Neuronal stem cell (in vitro differentiated cells): ENCODE measurements at regions not wholly inside any gene's neighbourhood (a gene's known extent, or its start where the extent isn't known, plus 50 kb on each side); places are given as distances from the start of the nearest gene placed in this dataset.

Experiments used
- DNase-seq: peaks from one replicate; pipeline ENCODE4 v3.0.0-alpha.2; 2013; ENCODE audit warnings: low spot score
- H2AFZ ChIP-seq: one replicate; pipeline ENCODE4 v1.6.1; 2013; ENCODE audit warnings: mild to moderate bottlenecking, low read length, inconsistent platforms
- H2AK5ac ChIP-seq: 2 replicates; pipeline ENCODE4 v1.6.1; 2013; ENCODE audit warnings: low read depth, mild to moderate bottlenecking, inconsistent platforms, low read length, moderate library complexity, mixed read lengths
- H2BK120ac ChIP-seq: 2 replicates; pipeline ENCODE4 v1.6.1; 2013; ENCODE audit warnings: low read depth, mild to moderate bottlenecking, inconsistent platforms, low read length, moderate library complexity, mixed read lengths
- H2BK12ac ChIP-seq: one replicate; pipeline ENCODE4 v1.6.1; 2013; ENCODE audit warnings: low read length, inconsistent platforms
- H2BK15ac ChIP-seq: 2 replicates; pipeline ENCODE4 v1.6.1; 2013; ENCODE audit warnings: mild to moderate bottlenecking, low read length, inconsistent platforms, mixed read lengths
- H2BK5ac ChIP-seq: one replicate; pipeline ENCODE4 v1.6.1; 2013; ENCODE audit warnings: inconsistent platforms, mild to moderate bottlenecking, low read length, moderate library complexity
- H3K14ac ChIP-seq: one replicate; pipeline ENCODE4 v1.6.1; 2013; ENCODE audit warnings: low read length, inconsistent platforms
- H3K18ac ChIP-seq: 2 replicates; pipeline ENCODE4 v1.6.1; 2013; ENCODE audit warnings: low read length, inconsistent platforms
- H3K23ac ChIP-seq: 2 replicates; pipeline ENCODE4 v1.6.1; 2013; ENCODE audit warnings: low read depth, mild to moderate bottlenecking, mixed read lengths, low read length, inconsistent platforms; ENCODE audit not compliant: poor library complexity
- H3K27ac ChIP-seq: replicated peaks from 3 replicates; pipeline ENCODE4 v1.5.1; 2013; ENCODE audit warnings: low read length, inconsistent platforms
- H3K27me3 ChIP-seq, 3 experiments: 2 replicates each; pipeline ENCODE4 v1.6.1; 2013; ENCODE audit warnings: low read length in 3 of 3, mild to moderate bottlenecking in 2 of 3, inconsistent platforms in 1 of 3, low read depth in 1 of 3, mixed read lengths in 1 of 3, moderate library complexity in 1 of 3; ENCODE audit not compliant: control insufficient read depth in 3 of 3, insufficient read depth in 3 of 3
- H3K36me3 ChIP-seq, 2 donors: replicated peaks in 1 of 2; 2 replicates each; pipeline ENCODE4 v1.6.1; 2013; ENCODE audit warnings: low read length in 2 of 2; ENCODE audit not compliant: control insufficient read depth in 2 of 2, insufficient read depth in 2 of 2
- H3K4ac ChIP-seq: 2 replicates; pipeline ENCODE4 v1.6.1; 2013; ENCODE audit warnings: inconsistent platforms, mild to moderate bottlenecking, low read length, moderate library complexity
- H3K4me1 ChIP-seq, 2 donors: 1 replicate in 1 of 2; 2 replicates in 1 of 2; pipeline ENCODE4 v1.6.1; 2013; ENCODE audit warnings: low read length in 2 of 2, low read depth in 1 of 2; ENCODE audit not compliant: control insufficient read depth in 2 of 2, insufficient read depth in 1 of 2
- H3K4me2 ChIP-seq: one replicate; pipeline ENCODE4 v1.6.1; 2013; ENCODE audit warnings: mild to moderate bottlenecking, low read length, inconsistent platforms; ENCODE audit not compliant: insufficient read depth, poor library complexity, severe bottlenecking
- H3K4me3 ChIP-seq, 2 donors: 2 replicates each; pipeline ENCODE4 v1.5.1; 2013; ENCODE audit warnings: low read length in 2 of 2, mild to moderate bottlenecking in 2 of 2, inconsistent platforms in 1 of 2, moderate library complexity in 1 of 2
- H3K79me1 ChIP-seq: one replicate; pipeline ENCODE4 v1.6.1; 2013; ENCODE audit warnings: low read depth, mild to moderate bottlenecking, inconsistent platforms, low read length, moderate library complexity
- H3K9ac ChIP-seq: one replicate; pipeline ENCODE4 v1.6.1; 2013; ENCODE audit warnings: mild to moderate bottlenecking, low read depth, low read length, inconsistent platforms; ENCODE audit not compliant: poor library complexity
- H3K9me3 ChIP-seq, 2 donors: replicated peaks in 1 of 2; 2 replicates each; pipeline versions ENCODE3 to v1.6.1; 2013; ENCODE audit warnings: low read length in 2 of 2, mild to moderate bottlenecking in 2 of 2, inconsistent platforms in 1 of 2, low read depth in 1 of 2, mixed read lengths in 1 of 2, moderate library complexity in 1 of 2; ENCODE audit not compliant: control insufficient read depth in 2 of 2, insufficient read depth in 1 of 2
- H4K8ac ChIP-seq: one replicate; pipeline ENCODE4 v1.6.1; 2013; ENCODE audit warnings: low read depth, mild to moderate bottlenecking, inconsistent platforms, low read length, moderate library complexity
- H4K91ac ChIP-seq: one replicate; pipeline ENCODE4 v1.6.1; 2013; ENCODE audit warnings: low read length, low read depth, mild to moderate bottlenecking, inconsistent platforms; ENCODE audit not compliant: poor library complexity
- WGBS, 2 donors: extraction: QIAGEN DNeasy Blood & Tissue Kit; methylation state at CpG; one replicate each; pipeline ENCODE4 v1.1.7; 2013; ENCODE audit warnings: missing lambda C conversion rate in 2 of 2, mixed read lengths in 1 of 2; ENCODE audit not compliant: insufficient read length in 2 of 2, insufficient replicate concordance in 1 of 2; ENCODE audit errors: extremely low coverage in 2 of 2; 5-methylcytosine and 5-hydroxymethylcytosine counted together

GRCh38 chr1:193348091-193348768 lies 161.8 kb upstream of the B3GALT2 start:
- no CpG with 5 or more reads among the region's 6 CpGs for WGBS, 2 donors
- Histone ChIP-seq H3K4me1 (peaks cover 2 to 7% of the 10 kb centered on the region in 2 donors), H3K27ac (no peak overlapping the region)

GRCh38 chr1:193346085-193346484 lies 159.7 kb upstream of the B3GALT2 start:
- no peak overlapping the region for H4K91ac ChIP-seq
- H2BK120ac ChIP-seq, result no peak overlapping the region
- no peak overlapping the region for H3K9ac ChIP-seq
- H3K4me3 ChIP-seq, result no peak overlapping the region
- no peak overlapping the region for H2BK15ac ChIP-seq
- no peaks in the 10 kb centered on the region for H3K79me1 ChIP-seq
- H2BK12ac ChIP-seq, result no peak overlapping the region
- no peaks in the 10 kb centered on the region for H3K27me3 ChIP-seq
- H3K4me2 ChIP-seq, result no peak overlapping the region
- peak overlapping the region; percentile 6 for H2AFZ ChIP-seq
- no peak overlapping the region for H2AK5ac ChIP-seq
- H3K4me1 ChIP-seq, result peaks cover 2 to 7% of the 10 kb centered on the region in 2 donors
- H3K36me3 ChIP-seq, result no peaks in the 10 kb centered on the region
- H3K18ac ChIP-seq, result no peak overlapping the region
- H4K8ac ChIP-seq, result no peak overlapping the region
- no peak overlapping the region for H3K4ac ChIP-seq
- H3K14ac ChIP-seq, result no peak overlapping the region
- DNase-seq, result no peak
- no peak overlapping the region for H2BK5ac ChIP-seq
- no peak overlapping the region for H3K23ac ChIP-seq
- H3K27ac ChIP-seq, result no peak overlapping the region
- no peaks in the 10 kb centered on the region for H3K9me3 ChIP-seq

More at GRCh38 chr1:193348091-193348768, 161.8 kb upstream of the B3GALT2 start:
- Histone ChIP-seq H4K8ac (no peak overlapping the region), H2BK120ac (no peak overlapping the region), H3K27me3 (no peaks in the 10 kb centered on the region), H3K23ac (no peak overlapping the region), H4K91ac (no peak overlapping the region), H3K4me3 (no peak overlapping the region), H3K4ac (no peak overlapping the region), H2BK15ac (no peak overlapping the region), H2AK5ac (no peak overlapping the region), H3K18ac (no peak overlapping the region), H3K9me3 (no peaks in the 10 kb centered on the region), H3K14ac (no peak overlapping the region), H3K9ac (no peak overlapping the region), H2AFZ (peak overlapping the region; percentile 66), H3K36me3 (no peaks in the 10 kb centered on the region), H3K79me1 (no peaks in the 10 kb centered on the region), H2BK12ac (no peak overlapping the region), H2BK5ac (no peak overlapping the region), H3K4me2 (no peak overlapping the region)
- DNase-seq, result no peak

- H3K23ac ChIP-seq, result no peak overlapping the region
- no peaks in the 10 kb centered on the region for H3K79me1 ChIP-seq
- no peak overlapping the region for H2BK120ac ChIP-seq
- no peak overlapping the region for H2BK5ac ChIP-seq
- H2BK12ac ChIP-seq, result no peak overlapping the region
- H3K4me1 ChIP-seq, result no peaks in the 10 kb centered on the region
- H2AFZ ChIP-seq, result no peak overlapping the region
- H3K27me3 ChIP-seq, result no peaks in the 10 kb centered on the region
- H3K4me3 ChIP-seq, result no peak overlapping the region
- H3K36me3 ChIP-seq, result no peaks in the 10 kb centered on the region
- no peak overlapping the region for H2AK5ac ChIP-seq
- H3K14ac ChIP-seq, result no peak overlapping the region
- no peak for DNase-seq
- H3K4me2 ChIP-seq, result no peak overlapping the region
- H3K9me3 ChIP-seq, result no peaks in the 10 kb centered on the region
- no peak overlapping the region for H3K9ac ChIP-seq
- no peak overlapping the region for H3K4ac ChIP-seq
- H2BK15ac ChIP-seq, result no peak overlapping the region
- H4K8ac ChIP-seq, result no peak overlapping the region
- no peak overlapping the region for H3K27ac ChIP-seq
- no peak overlapping the region for H3K18ac ChIP-seq
- no peak overlapping the region for H4K91ac ChIP-seq
- WGBS, 2 donors, result no CpG with 5 or more reads among the region's 13 CpGs
Observed at GRCh38 chr1:193342811-193343210, 156.4 kb upstream of the B3GALT2 start.

GRCh38 chr1:193340331-193340730 lies 153.9 kb upstream of the B3GALT2 start:
- Histone ChIP-seq H2AFZ (no peak overlapping the region), H3K4me1 (no peaks in the 10 kb centered on the region), H2BK5ac (no peak overlapping the region), H3K27me3 (no peaks in the 10 kb centered on the region), H3K9me3 (no peaks in the 10 kb centered on the region), H3K4me2 (no peak overlapping the region), H3K36me3 (no peaks in the 10 kb centered on the region), H4K91ac (no peak overlapping the region), H2BK15ac (no peak overlapping the region), H3K4me3 (no peak overlapping the region), H3K27ac (no peak overlapping the region), H2AK5ac (no peak overlapping the region), H3K9ac (no peak overlapping the region), H3K18ac (no peak overlapping the region), H4K8ac (no peak overlapping the region), H2BK12ac (no peak overlapping the region), H3K79me1 (no peaks in the 10 kb centered on the region), H3K4ac (no peak overlapping the region), H3K14ac (no peak overlapping the region), H2BK120ac (no peak overlapping the region), H3K23ac (no peak overlapping the region)
- no peak for DNase-seq
